ENCODE measurements at regions not wholly inside any gene's neighbourhood (a gene's known extent, or its start where the extent isn't known, plus 50 kb on each side); places are given as distances from the start of the nearest gene placed in this dataset.

DNA sequence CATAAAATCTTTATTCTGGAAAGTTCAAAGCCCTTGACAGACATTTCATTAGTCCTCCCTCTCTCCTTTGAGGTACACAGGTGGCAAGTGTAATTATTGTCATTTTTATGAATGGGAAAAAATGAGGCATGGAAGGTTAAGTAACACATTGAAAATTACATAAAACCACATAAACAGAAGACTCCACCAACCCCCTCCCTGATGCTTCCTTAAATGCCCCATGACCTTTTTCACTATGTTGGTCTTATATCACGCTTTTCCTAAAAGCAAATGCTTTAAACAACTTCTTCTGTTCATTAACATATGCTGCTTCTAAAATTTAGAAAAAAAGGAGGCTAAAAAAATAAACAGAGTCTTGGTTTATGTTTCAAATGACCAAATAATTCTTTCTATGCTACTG is 648.4 kb downstream of the PTPRC start:
- no peak for TF ChIP-seq CTCF (IDR thresholded peaks at IDR 0.05)
- TF ChIP-seq EZH2 (IDR thresholded peaks at IDR 0.05): no peak
- TF ChIP-seq EZH2phosphoT487 (IDR thresholded peaks at IDR 0.05): no peak

All from neural progenitor cell (in vitro differentiated cells).